ENCODE measurements at regions not wholly inside any gene's neighbourhood (a gene's known extent, or its start where the extent isn't known, plus 50 kb on each side); places are given as distances from the start of the nearest gene placed in this dataset.

DNA sequence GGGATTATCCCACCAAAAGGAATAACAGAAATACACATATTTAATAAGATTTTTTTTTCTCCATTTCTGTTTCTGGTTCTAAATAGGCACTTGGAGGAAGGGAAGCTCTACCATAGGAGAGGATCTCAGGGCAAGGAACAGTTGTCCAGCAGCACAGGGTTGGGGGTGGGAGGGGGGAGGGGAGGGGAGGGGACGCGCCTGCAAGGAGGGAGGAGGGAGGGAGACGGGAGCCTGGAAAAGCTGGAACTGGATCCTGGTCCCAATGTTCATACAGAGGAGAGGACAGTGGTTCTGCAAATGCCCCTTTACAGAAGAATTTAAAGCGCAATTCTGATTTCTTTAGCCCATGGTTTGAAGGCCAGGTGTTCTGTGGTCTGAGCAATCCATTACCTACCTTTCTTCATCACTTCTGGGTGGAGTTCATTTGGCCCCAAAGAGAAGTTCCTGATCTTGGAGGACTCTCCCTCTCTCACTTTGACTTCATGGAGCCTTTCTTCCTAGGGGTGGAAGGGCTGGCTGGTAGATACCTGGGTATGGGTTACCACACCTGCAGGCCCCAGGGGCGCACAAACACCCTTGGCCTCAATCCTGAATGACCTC is 348.9 kb upstream of the NCAM1 start:
- Histone ChIP-seq H3K4me1 (ENCODE audit: control insufficient read depth in 4 of 4, insufficient read depth in 4 of 4, low read length in 3 of 4) (no peaks in the 10 kb centered on the region), H3K9me3 (ENCODE audit: control insufficient read depth in 4 of 4, low read length in 3 of 4) (no peaks in the 10 kb centered on the region), H3K27me3 (ENCODE audit: control insufficient read depth in 4 of 4, insufficient read depth in 4 of 4, low read length in 3 of 4) (no peaks in the 10 kb centered on the region), H3K36me3 (ENCODE audit: control insufficient read depth in 4 of 4, insufficient read depth in 3 of 4, low read depth in 1 of 4, low read length in 3 of 4) (no peaks in the 10 kb centered on the region), H3K9ac (ENCODE audit: low read depth in 1 of 2, low read length in 2 of 2) (no peak overlapping the region), H3K4me3 (ENCODE audit: low read depth in 1 of 3, low read length in 3 of 3) (no peak overlapping the region), H3K27ac (ENCODE audit: low read depth in 1 of 2, low read length in 2 of 2) (no peak overlapping the region)
- WGBS = 38% methylated on average over 5 of the region's 5 CpGs
- no peak for TF ChIP-seq JUND (IDR thresholded peaks at IDR 0.05)
- no peak for TF ChIP-seq TAF1 (conservative IDR thresholded peaks at IDR 0.05)
- no peak for TF ChIP-seq FOXA2 (IDR thresholded peaks at IDR 0.05)
- TF ChIP-seq HNF4G (IDR thresholded peaks at IDR 0.05) = no peak
- no peak for TF ChIP-seq CTCF (IDR thresholded peaks at IDR 0.05; ENCODE audit: low read depth, low read length, missing input control)
- no peak for TF ChIP-seq SP1 (IDR thresholded peaks at IDR 0.05)
- TF ChIP-seq, protein P1, sequence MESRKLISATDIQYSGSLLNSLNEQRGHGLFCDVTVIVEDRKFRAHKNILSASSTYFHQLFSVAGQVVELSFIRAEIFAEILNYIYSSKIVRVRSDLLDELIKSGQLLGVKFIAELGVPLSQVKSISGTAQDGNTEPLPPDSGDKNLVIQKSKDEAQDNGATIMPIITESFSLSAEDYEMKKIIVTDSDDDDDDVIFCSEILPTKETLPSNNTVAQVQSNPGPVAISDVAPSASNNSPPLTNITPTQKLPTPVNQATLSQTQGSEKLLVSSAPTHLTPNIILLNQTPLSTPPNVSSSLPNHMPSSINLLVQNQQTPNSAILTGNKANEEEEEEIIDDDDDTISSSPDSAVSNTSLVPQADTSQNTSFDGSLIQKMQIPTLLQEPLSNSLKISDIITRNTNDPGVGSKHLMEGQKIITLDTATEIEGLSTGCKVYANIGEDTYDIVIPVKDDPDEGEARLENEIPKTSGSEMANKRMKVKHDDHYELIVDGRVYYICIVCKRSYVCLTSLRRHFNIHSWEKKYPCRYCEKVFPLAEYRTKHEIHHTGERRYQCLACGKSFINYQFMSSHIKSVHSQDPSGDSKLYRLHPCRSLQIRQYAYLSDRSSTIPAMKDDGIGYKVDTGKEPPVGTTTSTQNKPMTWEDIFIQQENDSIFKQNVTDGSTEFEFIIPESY (IDR thresholded peaks at IDR 0.05) = no peak
- no peak for TF ChIP-seq REST (IDR thresholded peaks at IDR 0.05)
- TF ChIP-seq YY1 (IDR thresholded peaks at IDR 0.05) = no peak
- TF ChIP-seq GABPA (IDR thresholded peaks at IDR 0.05 in 1 of 2, conservative IDR thresholded peaks at IDR 0.05 in 1 of 2) = no peak
- no peak for TF ChIP-seq HNF4A (conservative IDR thresholded peaks at IDR 0.05)
- TF ChIP-seq EGR1 (IDR thresholded peaks at IDR 0.05; ENCODE audit: low read depth in 2 of 2) = no peak
- no peak for TF ChIP-seq FOXA1 (IDR thresholded peaks at IDR 0.05)
- TF ChIP-seq NR2F2 (IDR thresholded peaks at IDR 0.05) = no peak
- TF ChIP-seq, protein P2, sequence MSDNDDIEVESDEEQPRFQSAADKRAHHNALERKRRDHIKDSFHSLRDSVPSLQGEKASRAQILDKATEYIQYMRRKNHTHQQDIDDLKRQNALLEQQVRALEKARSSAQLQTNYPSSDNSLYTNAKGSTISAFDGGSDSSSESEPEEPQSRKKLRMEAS (IDR thresholded peaks at IDR 0.05) = no peak
- DNase-seq (ENCODE audit: low spot score) = no peak

All from liver (tissue), 8 donors.